ENCODE measurements at regions not wholly inside any gene's neighbourhood (a gene's known extent, or its start where the extent isn't known, plus 50 kb on each side); places are given as distances from the start of the nearest gene placed in this dataset.

DNA sequence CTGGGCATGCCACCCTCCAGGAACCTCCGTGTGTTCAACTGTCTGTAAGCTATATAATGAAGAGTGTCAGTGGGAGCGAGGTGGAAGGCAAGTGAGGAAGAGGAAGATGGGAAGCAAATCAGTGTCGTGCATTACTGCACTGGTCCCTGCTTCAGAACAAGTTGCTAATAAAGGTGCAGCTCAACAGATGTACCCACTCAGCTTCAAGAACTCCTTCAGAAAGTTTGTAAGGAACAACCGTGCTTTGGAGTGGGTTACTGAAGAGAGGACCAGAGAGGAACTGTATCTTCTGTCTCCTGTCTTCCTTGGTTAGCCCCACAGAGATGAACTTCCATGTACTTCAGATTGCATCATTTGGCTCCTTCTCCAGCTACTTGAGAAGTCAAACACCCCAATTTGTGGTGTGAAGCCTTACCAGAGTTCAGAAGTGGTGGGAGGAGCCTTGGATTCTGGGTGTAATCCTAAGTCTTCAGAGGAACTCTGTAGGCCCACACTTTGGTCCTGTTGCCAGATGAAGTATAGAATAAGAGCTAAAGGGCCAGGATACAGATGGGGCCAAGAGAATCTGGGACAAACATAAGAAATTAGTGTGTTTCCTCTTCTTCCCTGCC, 290.5 kb upstream of the PROX1 start:
- TF ChIP-seq, protein P1, sequence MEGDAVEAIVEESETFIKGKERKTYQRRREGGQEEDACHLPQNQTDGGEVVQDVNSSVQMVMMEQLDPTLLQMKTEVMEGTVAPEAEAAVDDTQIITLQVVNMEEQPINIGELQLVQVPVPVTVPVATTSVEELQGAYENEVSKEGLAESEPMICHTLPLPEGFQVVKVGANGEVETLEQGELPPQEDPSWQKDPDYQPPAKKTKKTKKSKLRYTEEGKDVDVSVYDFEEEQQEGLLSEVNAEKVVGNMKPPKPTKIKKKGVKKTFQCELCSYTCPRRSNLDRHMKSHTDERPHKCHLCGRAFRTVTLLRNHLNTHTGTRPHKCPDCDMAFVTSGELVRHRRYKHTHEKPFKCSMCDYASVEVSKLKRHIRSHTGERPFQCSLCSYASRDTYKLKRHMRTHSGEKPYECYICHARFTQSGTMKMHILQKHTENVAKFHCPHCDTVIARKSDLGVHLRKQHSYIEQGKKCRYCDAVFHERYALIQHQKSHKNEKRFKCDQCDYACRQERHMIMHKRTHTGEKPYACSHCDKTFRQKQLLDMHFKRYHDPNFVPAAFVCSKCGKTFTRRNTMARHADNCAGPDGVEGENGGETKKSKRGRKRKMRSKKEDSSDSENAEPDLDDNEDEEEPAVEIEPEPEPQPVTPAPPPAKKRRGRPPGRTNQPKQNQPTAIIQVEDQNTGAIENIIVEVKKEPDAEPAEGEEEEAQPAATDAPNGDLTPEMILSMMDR (IDR thresholded peaks at IDR 0.05), result no peak
- TF ChIP-seq POLR2A (IDR thresholded peaks at IDR 0.05), result no peak
